Adrenal gland (tissue), 5 donors: ENCODE measurements at regions not wholly inside any gene's neighbourhood (a gene's known extent, or its start where the extent isn't known, plus 50 kb on each side); places are given as distances from the start of the nearest gene placed in this dataset.
"Not testable (repeated sequence)": the region's sequence is repeated elsewhere in the genome, so short reads cannot be mapped to it uniquely, and the experiment has no call there.

Experiments used
- POLR2A ChIP-seq, 2 donors: fragments of 450-650 bp; IDR thresholded peaks; one replicate each; pipeline ENCODE4 v1.6.1; 2017; ENCODE audit warnings: antibody characterized with exemption in 2 of 2, mild to moderate bottlenecking in 2 of 2, moderate library complexity in 1 of 2
- TF ChIP-seq, protein P1 (sequence below), 6 experiments: fragments of 450-650 bp in 4 of 6; fragments of 200-600 bp in 2 of 6; sonication (generic) in 1 of 6; IDR thresholded peaks; 1 replicate in 5 of 6; 2 replicates in 1 of 6; pipeline versions ENCODE4 v1.5.1 to v1.8.0; 2016 to 2021; ENCODE audit warnings: antibody characterized with exemption in 6 of 6, mild to moderate bottlenecking in 2 of 6, moderate library complexity in 1 of 6
- donor health status: DM: no; HTN: no; CAD: no.

DNA sequence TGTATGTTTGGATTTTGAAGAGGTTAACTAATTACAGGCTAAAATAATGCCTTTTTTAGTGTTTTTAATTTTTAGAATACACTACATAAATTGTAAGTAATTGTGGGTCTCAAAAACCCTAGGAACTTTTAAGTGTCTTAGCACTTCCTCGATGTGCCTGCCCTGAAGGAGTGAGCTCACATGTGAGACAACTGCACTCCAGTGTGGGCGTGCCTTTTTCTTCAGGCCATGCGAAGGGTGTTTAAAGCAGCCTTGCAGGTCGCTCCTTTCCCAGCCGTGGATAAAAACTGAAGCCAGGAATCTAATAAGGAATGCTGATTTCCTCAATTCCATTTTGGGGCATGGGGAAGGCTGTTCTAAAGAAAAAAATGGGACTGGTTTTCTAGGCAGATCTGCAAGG, 97.5 kb upstream of the KCNMA1 start:
- TF ChIP-seq, protein P1, sequence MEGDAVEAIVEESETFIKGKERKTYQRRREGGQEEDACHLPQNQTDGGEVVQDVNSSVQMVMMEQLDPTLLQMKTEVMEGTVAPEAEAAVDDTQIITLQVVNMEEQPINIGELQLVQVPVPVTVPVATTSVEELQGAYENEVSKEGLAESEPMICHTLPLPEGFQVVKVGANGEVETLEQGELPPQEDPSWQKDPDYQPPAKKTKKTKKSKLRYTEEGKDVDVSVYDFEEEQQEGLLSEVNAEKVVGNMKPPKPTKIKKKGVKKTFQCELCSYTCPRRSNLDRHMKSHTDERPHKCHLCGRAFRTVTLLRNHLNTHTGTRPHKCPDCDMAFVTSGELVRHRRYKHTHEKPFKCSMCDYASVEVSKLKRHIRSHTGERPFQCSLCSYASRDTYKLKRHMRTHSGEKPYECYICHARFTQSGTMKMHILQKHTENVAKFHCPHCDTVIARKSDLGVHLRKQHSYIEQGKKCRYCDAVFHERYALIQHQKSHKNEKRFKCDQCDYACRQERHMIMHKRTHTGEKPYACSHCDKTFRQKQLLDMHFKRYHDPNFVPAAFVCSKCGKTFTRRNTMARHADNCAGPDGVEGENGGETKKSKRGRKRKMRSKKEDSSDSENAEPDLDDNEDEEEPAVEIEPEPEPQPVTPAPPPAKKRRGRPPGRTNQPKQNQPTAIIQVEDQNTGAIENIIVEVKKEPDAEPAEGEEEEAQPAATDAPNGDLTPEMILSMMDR (IDR thresholded peaks at IDR 0.05), result not testable (repeated sequence)
- not testable (repeated sequence) for TF ChIP-seq POLR2A (IDR thresholded peaks at IDR 0.05)
